B cell (primary cell): ENCODE measurements at regions not wholly inside any gene's neighbourhood (a gene's known extent, or its start where the extent isn't known, plus 50 kb on each side); places are given as distances from the start of the nearest gene placed in this dataset.

Experiments used
- ATAC-seq: fragments of 200-7000 bp; cut with Tn5 transposase; one replicate; pipeline ENCODE4 v1.10.0; 2021; ENCODE audit warnings: low read depth, mild to moderate bottlenecking, moderate number of reproducible peaks, moderate library complexity
- CTCF ChIA-PET: fragments of 350-600 bp; sonication (Branson Sonifier 250); formaldehyde crosslinking; loops from one replicate; lab custom pipeline; 2021; ENCODE audit warnings: antibody characterized with exemption, inconsistent platforms; lab: Charles Lee
- POLR2A ChIA-PET: fragments of 350-600 bp; sonication (Branson Sonifier 250); formaldehyde crosslinking; loops from one replicate; lab custom pipeline; 2021; ENCODE audit warnings: antibody characterized with exemption; lab: Charles Lee
- DNase-seq: peaks from one replicate; pipeline ENCODE4 v3.0.0; 2013
- H2AFZ ChIP-seq: 2 replicates; pipeline ENCODE4 v1.6.1; 2012; ENCODE audit warnings: mild to moderate bottlenecking, low read depth, low read length; ENCODE audit not compliant: insufficient read depth, poor library complexity, severe bottlenecking
- H3K27ac ChIP-seq, 2 donors: 1 replicate in 1 of 2; 2 replicates in 1 of 2; pipeline ENCODE4 v1.5.1; 2012 to 2013; ENCODE audit warnings: low read length in 2 of 2, mild to moderate bottlenecking in 2 of 2, moderate library complexity in 1 of 2
- H3K27me3 ChIP-seq, 4 experiments: fragments of 200-600 bp in 1 of 4; sonication (generic) in 1 of 4; replicated peaks in 1 of 4; 1 replicate in 2 of 4; 2 replicates in 2 of 4; pipeline versions ENCODE4 v1.6.1 to v1.7.0; 2013 to 2016; ENCODE audit warnings: low read length in 3 of 4, mild to moderate bottlenecking in 2 of 4, mixed read lengths in 1 of 4, moderate library complexity in 1 of 4; ENCODE audit not compliant: insufficient read depth in 4 of 4, control insufficient read depth in 3 of 4; ENCODE audit errors: control extremely low read depth in 1 of 4
- H3K36me3 ChIP-seq, 2 experiments: replicated peaks in 1 of 2; 1 replicate in 1 of 2; 2 replicates in 1 of 2; pipeline versions ENCODE4 v1.6.1 to v1.7.1; 2013; ENCODE audit warnings: low read length in 1 of 2; ENCODE audit not compliant: insufficient read depth in 2 of 2, control insufficient read depth in 1 of 2; ENCODE audit errors: control extremely low read depth in 1 of 2, extremely low read depth in 1 of 2
- H3K4me1 ChIP-seq, 2 donors: fragments of 200-600 bp in 1 of 2; sonication (generic) in 1 of 2; 1 replicate in 1 of 2; 2 replicates in 1 of 2; pipeline versions ENCODE4 v1.5.1 to v1.6.1; 2013 to 2017; ENCODE audit warnings: low read length in 2 of 2; ENCODE audit not compliant: control insufficient read depth in 2 of 2, insufficient read depth in 2 of 2
- H3K4me2 ChIP-seq: replicated peaks from 2 replicates; pipeline ENCODE3; 2012; ENCODE audit warnings: mild to moderate bottlenecking, low read depth, low read length; ENCODE audit not compliant: poor library complexity, severe bottlenecking
- H3K4me3 ChIP-seq, 5 experiments: fragments of 200-600 bp in 1 of 5; sonication (generic) in 1 of 5; 1 replicate in 3 of 5; 2 replicates in 2 of 5; pipeline versions ENCODE4 v1.5.1 to v1.7.0; 2011 to 2016; ENCODE audit warnings: low read length in 4 of 5, mild to moderate bottlenecking in 4 of 5, low read depth in 2 of 5, control low read depth in 1 of 5, moderate library complexity in 1 of 5; ENCODE audit not compliant: insufficient read depth in 1 of 5; ENCODE audit errors: control extremely low read depth in 1 of 5, extremely low read depth in 1 of 5
- H3K79me2 ChIP-seq: fragments of 200-600 bp; sonication (generic); one replicate; pipeline ENCODE4 v1.6.0; 2016; ENCODE audit warnings: low read length; ENCODE audit not compliant: control insufficient read depth, insufficient read depth
- H3K9ac ChIP-seq: fragments of 200-600 bp; sonication (generic); 2 replicates; pipeline ENCODE4 v1.6.1; 2017; ENCODE audit warnings: mild to moderate bottlenecking, low read length, moderate library complexity
- H3K9me3 ChIP-seq, 3 donors: one replicate each; pipeline versions ENCODE4 v1.6.1 to v1.7.1; 2013; ENCODE audit warnings: low read length in 2 of 3; ENCODE audit not compliant: control insufficient read depth in 2 of 3, insufficient read depth in 1 of 3; ENCODE audit errors: control extremely low read depth in 1 of 3
- H4K20me1 ChIP-seq: 2 replicates; pipeline ENCODE4 v1.6.0; 2012; ENCODE audit warnings: mild to moderate bottlenecking, low read length; ENCODE audit not compliant: insufficient read depth, control insufficient read depth, poor library complexity, severe bottlenecking
- H3K27ac Mint-ChIP-seq: one replicate; pipeline ENCODE4 v1.8.0; 2021; ENCODE audit warnings: mixed read lengths
- H3K27me3 Mint-ChIP-seq: one replicate; pipeline ENCODE4 v1.8.0; 2021; ENCODE audit warnings: mixed read lengths
- H3K4me1 Mint-ChIP-seq: one replicate; pipeline ENCODE4 v1.8.0; 2021; ENCODE audit warnings: mixed read lengths
- H3K4me3 Mint-ChIP-seq: one replicate; pipeline ENCODE4 v1.8.0; 2021; ENCODE audit warnings: mixed read lengths
- H3K9me3 Mint-ChIP-seq: one replicate; pipeline ENCODE4 v1.8.0; 2022; ENCODE audit warnings: mixed read lengths; ENCODE audit not compliant: insufficient read depth
- CTCF ChIP-seq: fragments of 200-600 bp; IDR thresholded peaks from one replicate; pipeline ENCODE4 v1.8.0; 2022; ENCODE audit warnings: antibody characterized with exemption, mild to moderate bottlenecking
- EZH2 ChIP-seq: IDR thresholded peaks from 2 replicates; pipeline ENCODE4 v1.6.1; 2012; ENCODE audit warnings: borderline replicate concordance, low read depth, mild to moderate bottlenecking, moderate library complexity, low read length; ENCODE audit not compliant: insufficient read depth, poor library complexity, severe bottlenecking
- WGBS: methylation state at CpG from one replicate; pipeline ENCODE4 v1.1.5; 2013; ENCODE audit warnings: missing lambda C conversion rate; ENCODE audit not compliant: insufficient coverage; 5-methylcytosine and 5-hydroxymethylcytosine counted together
- intact Hi-C: fragments of 100-400 bp; cut with micrococcal nuclease; formaldehyde crosslinking; loops from one replicate; pipeline ENCODE4 v1.10.0; 2022

- ChIA-PET CTCF (no interaction called here), POLR2A (no interaction called here)
- Histone ChIP-seq H2AFZ (no peak overlapping the region), H3K4me2 (no peak overlapping the region), H3K9me3 (peaks cover 0 to 4% (median 0%) of the 10 kb centered on the region in 3 donors), H3K9ac (no peak overlapping the region), H3K27me3 (peaks cover 0 to 13% (median 4%) of the 10 kb centered on the region in 4 experiments), H3K4me1 (no peaks in the 10 kb centered on the region), H4K20me1 (no peaks in the 10 kb centered on the region), H3K36me3 (no peaks in the 10 kb centered on the region), H3K4me3 (no peak overlapping the region), H3K27ac (no peak overlapping the region), H3K79me2 (no peaks in the 10 kb centered on the region)
- H3K4me3 Mint-ChIP-seq, result no peak overlapping the region
- peaks cover 24% of the 10 kb centered on the region for H3K27me3 Mint-ChIP-seq
- H3K9me3 Mint-ChIP-seq, result no peaks in the 10 kb centered on the region
- H3K4me1 Mint-ChIP-seq, result no peaks in the 10 kb centered on the region
- 29% methylated on average over 9 of the region's 9 CpGs for WGBS
- intact Hi-C loops, result no loop called here
- TF ChIP-seq CTCF (no peak), EZH2 (no peak)
- DNase-seq (no peak), ATAC-seq (no peak)
- H3K27ac Mint-ChIP-seq, result no peak overlapping the region
Observed at GRCh38 chr11:70829886-70830272, 422.5 kb downstream of the SHANK2 start.

- no peak overlapping the region for H2AFZ ChIP-seq
- POLR2A ChIA-PET, result no interaction called here
- CTCF ChIA-PET, result no interaction called here
Observed at GRCh38 chr11:70833011-70833410, 419.4 kb downstream of the SHANK2 start.

More at GRCh38 chr11:70833011-70833410, 419.4 kb downstream of the SHANK2 start:
- peaks cover 0 to 14% (median 0%) of the 10 kb centered on the region in 3 donors for H3K9me3 ChIP-seq
- no peaks in the 10 kb centered on the region for H3K79me2 ChIP-seq
- Mint-ChIP-seq H3K27me3 (peaks cover 8% of the 10 kb centered on the region), H3K4me3 (no peak overlapping the region), H3K9me3 (no peaks in the 10 kb centered on the region), H3K4me1 (no peaks in the 10 kb centered on the region), H3K27ac (no peak overlapping the region)
- 91% methylated on average over 11 of the region's 11 CpGs for WGBS
- ATAC-seq (no peak), DNase-seq (no peak)
- no peak overlapping the region for H3K9ac ChIP-seq
- no peak overlapping the region for H3K4me3 ChIP-seq
- no peaks in the 10 kb centered on the region for H3K4me1 ChIP-seq
- no peaks in the 10 kb centered on the region for H3K27me3 ChIP-seq
- H3K27ac ChIP-seq, result no peak overlapping the region
- no peak overlapping the region for H3K4me2 ChIP-seq
- intact Hi-C loops, result no loop called here
- H4K20me1 ChIP-seq, result no peaks in the 10 kb centered on the region
- no peaks in the 10 kb centered on the region for H3K36me3 ChIP-seq
- TF ChIP-seq EZH2 (no peak), CTCF (no peak)
